ENCODE measurements at regions not wholly inside any gene's neighbourhood (a gene's known extent, or its start where the extent isn't known, plus 50 kb on each side); places are given as distances from the start of the nearest gene placed in this dataset.

DNA sequence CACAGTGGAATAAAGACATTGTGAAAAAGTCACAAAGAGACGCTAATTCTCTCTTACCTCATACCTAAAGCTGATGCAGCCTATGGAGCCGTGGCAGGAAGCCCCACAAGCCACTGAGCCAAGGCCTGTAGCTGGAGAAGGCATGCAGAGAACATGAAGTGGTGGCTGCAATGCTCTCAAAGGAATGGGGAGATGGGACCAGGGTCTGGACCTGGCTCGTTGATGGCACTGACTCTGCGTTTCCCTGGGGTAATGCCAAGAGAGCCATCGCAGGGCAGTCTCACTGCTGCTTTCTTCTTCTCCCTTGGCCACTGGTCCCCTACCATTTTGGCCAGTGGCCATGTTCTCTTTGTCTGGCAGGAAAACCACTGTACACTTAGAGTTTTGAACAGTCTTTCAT is 329.9 kb upstream of the ZMIZ1 start:
- Mint-ChIP-seq H3K36me3 (peaks cover 0 to 4% (median 0%) of the 10 kb centered on the region in 3 donors), H3K27ac (no peak overlapping the region), H3K4me1 (peaks cover 21 to 35% (median 27%) of the 10 kb centered on the region in 4 donors), H3K9me3 (no peaks in the 10 kb centered on the region), H3K27me3 (peaks cover 7 to 36% (median 11%) of the 10 kb centered on the region in 5 donors), H3K4me3 (no peak overlapping the region)
- POLR2A ChIA-PET, result no interaction called here
- DNase-seq, result no peak
- ATAC-seq, result no peak

- no peak for DNase-seq
- no peak overlapping the region for H3K4me3 Mint-ChIP-seq
- peaks cover 7 to 29% (median 11%) of the 10 kb centered on the region in 5 donors for H3K27me3 Mint-ChIP-seq
- POLR2A ChIA-PET, result no interaction called here
- H3K4me1 Mint-ChIP-seq, result peaks cover 21 to 39% (median 28%) of the 10 kb centered on the region in 4 donors
- ATAC-seq, result no peak
- no peaks in the 10 kb centered on the region for H3K9me3 Mint-ChIP-seq
- H3K36me3 Mint-ChIP-seq, result peaks cover 0 to 4% (median 0%) of the 10 kb centered on the region in 3 donors
- H3K27ac Mint-ChIP-seq, result peak overlapping the region in 1 of 10 donors; percentile 51
These were observed 329.2 kb upstream of the ZMIZ1 start for GRCh38 chr10:78739444-78740053.

DNA sequence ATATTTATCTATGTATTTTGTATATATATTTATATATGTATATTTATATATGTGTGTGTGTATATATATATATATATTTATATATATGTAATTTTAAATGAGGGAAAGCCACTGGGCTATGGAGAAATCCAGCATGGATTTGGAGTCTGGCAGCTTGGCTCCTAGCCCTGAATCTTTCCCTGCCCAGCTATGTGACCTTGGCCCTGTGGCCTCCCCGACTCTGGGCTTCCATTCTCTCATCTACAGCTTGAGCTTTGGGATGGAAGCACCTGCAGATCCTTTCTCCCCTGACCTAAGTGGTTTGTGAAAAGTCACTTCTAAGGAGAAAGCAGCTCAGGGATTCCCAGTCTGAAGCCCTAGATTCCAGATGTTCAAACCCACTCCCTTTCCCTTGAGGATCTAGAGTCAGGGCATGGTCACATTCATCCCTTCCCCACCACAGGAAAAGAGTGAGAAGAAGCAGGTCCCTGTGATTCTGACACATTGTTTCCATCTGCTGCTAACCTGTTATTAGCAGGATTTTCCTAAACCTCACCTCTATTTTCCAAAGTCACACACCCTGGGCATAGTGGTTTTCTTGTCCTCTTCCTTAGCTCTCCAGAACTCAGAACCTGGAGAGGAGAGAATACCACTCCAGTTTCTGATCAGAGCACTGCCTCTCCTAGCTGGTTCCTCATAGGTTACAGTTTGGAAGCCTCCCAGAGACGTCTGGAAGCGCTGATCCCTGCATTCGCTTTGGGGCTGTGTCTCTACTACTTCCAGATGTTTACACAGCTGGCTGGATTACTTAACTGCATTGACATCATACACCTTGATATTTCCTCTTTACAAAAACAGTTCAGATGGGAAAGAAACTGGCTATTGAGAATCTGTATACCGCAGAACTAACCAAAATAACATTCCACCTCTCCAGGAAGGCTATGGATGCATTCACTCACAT is 327.5 kb upstream of the ZMIZ1 start:
- ATAC-seq (no peak), DNase-seq (no peak)
- H3K4me1 Mint-ChIP-seq, result peaks cover 18 to 40% (median 28%) of the 10 kb centered on the region in 4 donors
- H3K9me3 Mint-ChIP-seq, result no peaks in the 10 kb centered on the region
- H3K4me3 Mint-ChIP-seq, result no peak overlapping the region
- peaks cover 0 to 12% (median 4%) of the 10 kb centered on the region in 5 donors for H3K27me3 Mint-ChIP-seq
- H3K27ac Mint-ChIP-seq, result peak overlapping the region in 1 of 10 donors; percentile 15
- H3K36me3 Mint-ChIP-seq, result no peaks in the 10 kb centered on the region
- POLR2A ChIA-PET, result no interaction called here

- no peak for DNase-seq
- no peaks in the 10 kb centered on the region for H3K9me3 Mint-ChIP-seq
- no peaks in the 10 kb centered on the region for H3K36me3 Mint-ChIP-seq
- ATAC-seq, result no peak
- peaks cover 14 to 40% (median 28%) of the 10 kb centered on the region in 4 donors for H3K4me1 Mint-ChIP-seq
- H3K27me3 Mint-ChIP-seq, result peaks cover 0 to 3% (median under 1%) of the 10 kb centered on the region in 5 donors
- POLR2A ChIA-PET, result no interaction called here
- H3K4me3 Mint-ChIP-seq, result peak overlapping the region in 4 of 10 donors; percentile 18 to 72 (median 56)
- H3K27ac Mint-ChIP-seq, result peak overlapping the region in 3 of 10 donors; percentile 15 to 65 (median 40)
These were observed 326.4 kb upstream of the ZMIZ1 start for GRCh38 chr10:78742406-78742729.

GRCh38 chr10:78742730-78743615 is 325.8 kb upstream of the ZMIZ1 start:
- Mint-ChIP-seq H3K27ac (peak overlapping the region in 7 of 10 donors; percentile 29 to 89 (median 63)), H3K36me3 (no peaks in the 10 kb centered on the region), H3K9me3 (no peaks in the 10 kb centered on the region), H3K4me3 (peak overlapping the region in 9 of 10 donors; percentile 25 to 81 (median 61)), H3K27me3 (peaks cover 0 to 2% (median 0%) of the 10 kb centered on the region in 5 donors), H3K4me1 (peaks cover 14 to 40% (median 28%) of the 10 kb centered on the region in 4 donors)
- peak; percentile 72 to 89 for ATAC-seq
- DNase-seq, result peak in 6 of 10 donors; percentile 22 to 63 (median 44)
- POLR2A ChIA-PET, result no interaction called here

DNA sequence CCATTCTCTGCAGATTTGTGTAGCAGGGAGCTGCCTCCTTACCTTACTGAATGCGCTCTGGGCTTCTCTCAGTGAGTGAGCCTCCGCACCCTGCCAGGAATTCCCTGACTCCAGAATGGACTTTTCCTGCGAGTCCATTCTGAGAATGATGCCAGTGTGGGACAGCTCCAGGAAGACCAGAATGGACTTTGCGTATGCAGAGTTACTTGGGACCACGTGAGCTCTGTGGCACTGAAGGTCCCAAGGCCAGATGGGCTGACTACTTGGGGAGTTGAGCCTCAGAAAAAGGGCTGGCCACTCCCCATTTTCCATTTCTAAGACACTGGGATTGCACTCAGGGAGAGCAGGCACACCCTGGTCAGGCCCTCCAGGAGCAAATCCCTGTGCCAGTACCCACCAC is 324.7 kb upstream of the ZMIZ1 start:
- H3K4me1 Mint-ChIP-seq, result peaks cover 14 to 40% (median 28%) of the 10 kb centered on the region in 4 donors
- no peak for DNase-seq
- no peaks in the 10 kb centered on the region for H3K36me3 Mint-ChIP-seq

DNA sequence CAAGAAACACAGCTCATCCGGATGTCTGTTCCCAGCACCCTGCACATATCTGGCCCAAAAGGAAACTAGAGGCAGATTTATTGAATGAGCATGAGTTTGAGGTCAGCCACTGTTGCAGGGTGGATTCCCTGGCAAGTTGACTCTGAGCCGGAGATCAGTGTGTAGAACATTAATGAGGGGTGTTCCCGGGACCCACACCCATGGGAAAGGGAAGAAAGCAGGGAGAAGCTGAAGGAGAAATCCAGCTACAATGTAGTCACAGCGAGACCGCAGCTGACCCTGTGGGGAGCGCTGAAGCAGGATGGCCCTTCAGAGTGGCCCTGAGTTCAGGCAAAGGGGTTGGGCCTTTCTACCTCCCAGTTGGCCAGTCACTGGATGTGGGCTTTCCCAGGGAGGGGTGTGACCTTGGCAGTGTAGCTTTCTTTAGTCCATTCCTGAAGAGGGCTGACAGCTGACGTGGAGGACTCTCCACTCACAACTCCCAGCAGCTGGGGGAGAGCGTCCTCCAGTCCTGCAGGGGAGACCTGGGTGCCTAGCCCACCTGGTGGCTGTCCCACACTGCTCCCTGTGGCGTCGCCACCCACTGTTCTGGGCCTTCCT is 324.2 kb upstream of the ZMIZ1 start:
- Mint-ChIP-seq H3K4me1 (peaks cover 14 to 40% (median 28%) of the 10 kb centered on the region in 4 donors), H3K27ac (peak overlapping the region in 4 of 10 donors; percentile 5 to 67 (median 44)), H3K27me3 (peaks cover 0 to 10% (median 0%) of the 10 kb centered on the region in 5 donors), H3K36me3 (no peaks in the 10 kb centered on the region), H3K9me3 (peaks cover 0 to 13% (median 2%) of the 10 kb centered on the region in 9 donors), H3K4me3 (no peak overlapping the region)
- POLR2A ChIA-PET, result no interaction called here
- DNase-seq (no peak), ATAC-seq (no peak)

More for the DNA sequence above, 324.7 kb upstream of the ZMIZ1 start:
- Mint-ChIP-seq H3K9me3 (peaks cover 0 to 10% (median 0%) of the 10 kb centered on the region in 9 donors), H3K4me3 (no peak overlapping the region), H3K27ac (peak overlapping the region in 1 of 10 donors; percentile 66), H3K27me3 (peaks cover 0 to 7% (median 0%) of the 10 kb centered on the region in 5 donors)
- no peak for ATAC-seq
- POLR2A ChIA-PET, result no interaction called here

DNA sequence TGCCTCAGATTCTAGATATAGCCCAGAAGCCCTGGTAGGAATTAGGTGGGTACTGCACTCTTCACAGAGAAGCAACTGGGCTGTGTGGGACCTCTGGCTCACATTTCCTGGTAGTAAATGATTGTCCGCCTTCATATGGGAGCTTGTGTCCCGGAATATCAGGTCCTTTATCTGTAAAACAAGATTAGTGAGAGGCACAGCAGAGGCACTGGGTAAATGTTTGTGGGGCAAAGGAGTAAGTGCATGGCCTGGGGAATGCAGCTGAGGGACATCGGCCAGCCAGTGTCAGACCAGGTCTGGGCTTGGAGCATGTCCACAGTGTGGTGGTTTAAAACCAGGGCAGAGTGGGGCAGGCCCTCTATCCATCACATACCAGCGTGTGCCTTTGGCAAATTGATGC is 323.3 kb upstream of the ZMIZ1 start:
- POLR2A ChIA-PET, result no interaction called here
- DNase-seq, result no peak
- peaks cover 14 to 36% (median 29%) of the 10 kb centered on the region in 4 donors for H3K4me1 Mint-ChIP-seq
- peaks cover 0 to 10% (median 0%) of the 10 kb centered on the region in 5 donors for H3K27me3 Mint-ChIP-seq
- H3K36me3 Mint-ChIP-seq, result no peaks in the 10 kb centered on the region
- H3K4me3 Mint-ChIP-seq, result peak overlapping the region in 1 of 10 donors; percentile 46
- H3K9me3 Mint-ChIP-seq, result peaks cover 0 to 13% (median 2%) of the 10 kb centered on the region in 9 donors
- ATAC-seq, result no peak
- H3K27ac Mint-ChIP-seq, result peak overlapping the region in 5 of 10 donors; percentile 6 to 54 (median 47)

GRCh38 chr10:78746155-78746763 is 322.5 kb upstream of the ZMIZ1 start:
- Mint-ChIP-seq H3K4me3 (no peak overlapping the region), H3K4me1 (peaks cover 14 to 33% (median 27%) of the 10 kb centered on the region in 4 donors), H3K27ac (peak overlapping the region in 4 of 10 donors; percentile 43 to 76 (median 66)), H3K9me3 (peaks cover 0 to 13% (median 2%) of the 10 kb centered on the region in 9 donors), H3K27me3 (peaks cover 0 to 12% (median 0%) of the 10 kb centered on the region in 5 donors), H3K36me3 (no peaks in the 10 kb centered on the region)
- no peak for ATAC-seq
- DNase-seq, result no peak
- POLR2A ChIA-PET, result no interaction called here

DNA sequence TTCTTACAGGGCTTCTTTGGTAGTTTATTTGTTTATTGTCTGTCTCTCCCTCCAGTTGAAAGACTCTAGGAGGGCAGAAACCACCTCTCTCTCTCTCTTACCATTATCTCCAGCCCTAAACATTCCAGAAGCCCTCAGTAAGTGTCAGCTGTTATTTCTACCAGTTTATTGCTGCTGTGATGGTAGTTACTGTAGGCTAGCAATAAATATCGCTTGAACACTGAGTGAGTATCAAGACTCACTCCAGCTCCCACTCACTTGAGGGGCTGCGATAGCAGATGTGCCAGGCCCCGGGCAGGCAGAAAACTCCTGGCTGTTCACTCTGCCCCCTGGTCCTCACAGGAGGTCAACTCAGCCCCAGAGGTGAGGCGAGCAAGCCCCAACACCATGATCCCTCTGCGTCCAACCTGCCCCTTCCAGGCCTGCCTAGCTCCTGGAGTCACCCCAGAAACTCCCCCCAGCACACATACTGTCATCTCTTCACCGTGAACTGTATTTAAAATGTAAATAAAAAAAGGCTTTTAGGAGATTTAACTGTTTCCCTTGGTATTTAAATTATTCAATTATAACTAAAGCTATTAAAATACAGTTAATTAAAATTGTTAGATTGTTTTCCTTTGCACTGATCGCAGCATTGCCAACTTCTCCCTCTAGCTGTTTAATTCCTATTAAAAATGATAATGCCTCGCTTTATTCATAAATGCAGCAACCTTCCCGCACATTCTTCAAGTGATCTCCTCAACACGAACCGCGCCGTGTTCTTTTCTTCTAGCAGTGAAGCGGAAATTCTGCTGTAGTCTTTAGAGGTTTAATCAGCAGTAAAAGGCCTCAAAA is 321.1 kb upstream of the ZMIZ1 start:
- no peak for DNase-seq

GRCh38 chr10:78748235-78748533 is 320.6 kb upstream of the ZMIZ1 start:
- Mint-ChIP-seq H3K4me3 (no peak overlapping the region), H3K36me3 (no peaks in the 10 kb centered on the region), H3K27ac (peak overlapping the region in 1 of 10 donors; percentile 29), H3K9me3 (peaks cover 0 to 13% (median 2%) of the 10 kb centered on the region in 9 donors), H3K4me1 (peaks cover 4 to 20% (median 9%) of the 10 kb centered on the region in 4 donors), H3K27me3 (peaks cover 2 to 22% (median 5%) of the 10 kb centered on the region in 5 donors)
- POLR2A ChIA-PET, result no interaction called here
- DNase-seq (no peak), ATAC-seq (no peak)

More for the DNA sequence above, 321.1 kb upstream of the ZMIZ1 start:
- H3K27ac Mint-ChIP-seq, result peak overlapping the region in 3 of 10 donors; percentile 6 to 76 (median 9)
- H3K9me3 Mint-ChIP-seq, result peaks cover 0 to 13% (median 2%) of the 10 kb centered on the region in 9 donors
- H3K4me1 Mint-ChIP-seq, result peaks cover 7 to 20% (median 14%) of the 10 kb centered on the region in 4 donors
- ATAC-seq, result no peak
- no peak overlapping the region for H3K4me3 Mint-ChIP-seq
- H3K27me3 Mint-ChIP-seq, result peaks cover 2 to 20% (median 3%) of the 10 kb centered on the region in 5 donors
- POLR2A ChIA-PET, result no interaction called here
- H3K36me3 Mint-ChIP-seq, result no peaks in the 10 kb centered on the region
